ENCODE measurements at regions not wholly inside any gene's neighbourhood (a gene's known extent, or its start where the extent isn't known, plus 50 kb on each side); places are given as distances from the start of the nearest gene placed in this dataset.
"Not testable (repeated sequence)": the region's sequence is repeated elsewhere in the genome, so short reads cannot be mapped to it uniquely, and the experiment has no call there.

DNA sequence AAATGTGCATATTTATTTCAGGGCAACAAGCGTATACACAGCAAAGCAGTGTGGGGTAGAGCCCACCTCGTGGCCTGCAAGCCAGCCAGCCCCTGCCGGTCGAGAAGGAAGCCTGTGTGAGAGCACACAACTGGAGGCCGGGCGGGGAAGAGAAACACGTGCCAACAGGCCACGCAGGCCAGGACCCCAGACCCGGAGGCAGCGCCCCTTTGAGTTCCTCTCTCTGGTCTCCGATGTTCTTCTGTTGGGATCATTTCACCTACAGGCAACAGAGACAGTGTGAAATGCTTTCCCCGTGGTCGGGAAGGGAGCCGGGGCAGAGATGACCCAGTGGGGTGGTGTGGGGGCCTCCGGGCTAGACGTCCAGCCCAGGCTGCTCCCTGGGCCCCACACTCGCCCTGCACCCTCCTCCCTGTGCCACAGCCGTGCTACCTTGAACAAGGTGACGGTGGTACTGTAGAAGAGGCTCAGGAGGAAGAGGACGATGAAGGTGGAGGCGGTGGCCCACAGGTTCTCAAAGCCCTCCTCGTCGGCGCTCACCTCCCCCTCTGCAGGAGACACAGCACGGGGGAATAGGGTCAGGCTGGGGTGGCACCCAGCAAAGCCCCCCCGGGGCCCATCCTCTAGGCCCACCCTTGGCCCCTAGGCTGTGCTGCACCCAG lies 325.5 kb downstream of the TMEM121 start:
- peak; percentile 1 for DNase-seq

DNA sequence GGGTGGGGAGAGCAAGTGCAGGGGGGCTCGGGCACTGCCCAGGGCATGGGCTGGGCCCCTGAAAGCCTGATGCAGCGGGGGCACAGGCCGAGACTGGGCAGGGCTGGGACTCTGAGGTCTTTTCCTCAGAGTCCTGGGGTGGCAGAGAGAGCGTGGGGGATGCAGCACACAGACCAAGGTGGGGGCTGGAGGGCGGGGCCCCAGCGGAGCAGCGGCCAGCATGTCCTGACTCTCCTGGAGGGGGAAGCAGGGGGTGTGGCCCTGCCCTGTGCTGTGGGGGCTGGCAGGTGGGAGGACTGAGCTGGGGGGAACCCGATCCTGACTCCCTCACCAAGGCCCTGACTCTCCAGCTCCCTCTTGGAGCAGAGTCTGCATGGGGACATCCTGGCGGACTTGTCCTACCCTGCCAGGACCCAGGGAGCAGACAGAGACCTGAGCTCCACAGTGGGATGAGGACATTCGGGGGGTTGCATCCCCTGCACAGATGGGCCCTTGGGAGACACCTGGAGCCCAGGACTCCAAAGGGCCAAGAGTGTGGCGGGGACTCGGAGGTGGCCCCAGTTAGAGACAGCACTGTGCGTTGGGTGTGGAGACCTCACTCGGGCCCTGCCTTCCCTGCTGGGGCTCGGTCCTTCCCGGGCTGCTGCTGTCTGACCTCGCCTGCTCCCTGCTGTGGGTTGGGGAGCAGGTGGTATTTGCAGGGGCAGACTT lies 326.1 kb downstream of the TMEM121 start:
- no peak for DNase-seq

DNA sequence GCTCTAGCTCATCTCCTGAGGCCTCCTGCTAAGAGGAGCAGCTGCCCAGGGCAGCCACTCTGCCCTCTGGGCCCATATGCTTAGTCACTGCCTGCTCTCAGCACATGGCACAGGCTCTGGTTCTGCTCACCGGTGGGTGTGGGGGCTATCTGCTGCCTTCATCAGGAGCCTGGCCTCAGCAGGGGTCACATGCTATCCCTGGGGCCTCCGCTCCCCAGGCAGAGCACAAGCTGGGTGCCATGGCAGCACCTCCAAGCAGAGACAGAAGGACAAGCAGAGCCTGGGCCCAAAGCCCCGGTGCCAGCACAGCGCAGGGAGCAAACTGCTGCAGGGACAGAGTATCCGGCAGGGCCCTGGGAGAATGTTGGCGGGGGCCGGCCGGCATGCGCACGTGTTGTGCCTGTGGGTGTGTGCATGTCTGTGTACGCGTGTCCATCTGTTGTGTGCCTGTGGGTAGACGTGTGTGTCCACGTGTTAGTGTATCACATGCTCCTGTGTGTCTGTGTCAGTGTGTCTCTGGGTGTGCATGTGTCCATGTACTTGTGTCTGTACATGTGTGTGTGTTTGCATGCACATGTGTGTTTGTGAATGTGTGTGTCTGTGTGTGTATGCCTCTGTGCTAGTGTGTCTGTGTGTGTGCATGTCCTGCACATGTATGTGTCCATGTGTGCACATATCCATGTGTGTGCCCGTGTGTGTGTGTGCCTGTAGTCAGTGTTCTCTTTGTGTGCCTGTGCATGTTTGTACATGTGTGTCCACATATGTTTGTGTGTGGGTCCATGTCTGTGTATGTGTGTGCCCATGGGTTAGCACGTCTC lies 326.9 kb downstream of the TMEM121 start:
- DNase-seq = no peak

DNA sequence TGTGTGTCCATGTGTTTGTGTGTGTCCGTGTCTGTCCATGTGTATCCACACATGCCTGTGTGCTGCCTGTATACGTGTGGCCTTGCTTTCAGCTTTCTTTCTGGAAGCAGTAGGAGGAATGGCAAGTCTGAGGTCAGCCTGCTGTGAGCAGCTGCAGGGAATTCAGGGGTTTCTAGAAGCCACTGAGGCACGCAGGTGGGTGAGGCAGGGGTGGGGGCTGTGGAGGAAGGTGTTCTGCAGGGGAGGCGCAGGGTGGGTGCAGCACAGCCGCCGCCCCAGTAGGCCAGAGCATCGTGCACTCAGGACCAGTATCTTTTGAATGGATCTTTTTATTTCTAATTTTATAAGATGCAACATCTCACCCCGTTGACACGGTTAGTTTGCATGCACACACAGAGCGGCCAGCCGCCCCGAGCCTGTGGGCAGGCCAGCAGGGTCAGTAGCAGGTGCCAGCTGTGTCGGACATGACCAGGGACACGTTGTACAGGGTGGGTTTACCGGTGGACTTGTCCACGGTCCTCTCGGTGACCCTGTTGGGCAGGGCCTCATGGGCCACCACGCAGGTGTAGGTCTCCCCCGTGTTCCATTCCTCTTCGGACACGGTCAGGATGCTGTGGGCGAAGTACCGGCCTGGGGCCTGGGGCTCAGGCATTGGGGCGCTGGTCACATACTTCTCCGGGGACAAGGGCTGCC lies 327.7 kb downstream of the TMEM121 start:
- no peak for DNase-seq

DNA sequence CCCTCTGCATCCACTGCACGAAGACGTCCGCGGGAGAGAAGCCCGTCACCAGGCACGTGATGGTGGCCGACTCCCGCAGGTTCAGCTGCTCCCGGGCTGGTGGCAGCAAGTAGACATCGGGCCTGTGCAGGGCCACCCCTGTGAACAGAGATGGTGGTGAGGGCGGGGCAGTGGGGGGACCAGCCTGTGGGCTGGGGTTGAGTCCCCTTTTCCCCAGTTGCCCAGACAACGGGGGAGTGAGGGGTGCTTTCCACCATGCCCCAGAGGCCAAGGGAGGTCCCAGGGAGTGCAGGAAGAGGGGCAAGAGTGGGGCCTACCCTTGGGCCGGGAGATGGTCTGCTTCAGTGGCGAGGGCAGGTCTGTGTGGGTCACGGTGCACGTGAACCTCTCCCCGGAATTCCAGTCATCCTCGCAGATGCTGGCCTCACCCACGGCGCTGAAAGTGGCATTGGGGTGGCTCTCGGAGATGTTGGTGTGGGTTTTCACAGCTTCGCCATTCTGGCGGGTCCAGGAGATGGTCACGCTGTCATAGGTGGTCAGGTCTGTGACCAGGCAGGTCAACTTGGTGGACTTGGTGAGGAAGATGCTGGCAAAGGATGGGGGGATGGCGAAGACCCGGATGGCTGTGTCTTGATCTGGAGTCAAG lies 328.3 kb downstream of the TMEM121 start:
- DNase-seq = no peak

DNA sequence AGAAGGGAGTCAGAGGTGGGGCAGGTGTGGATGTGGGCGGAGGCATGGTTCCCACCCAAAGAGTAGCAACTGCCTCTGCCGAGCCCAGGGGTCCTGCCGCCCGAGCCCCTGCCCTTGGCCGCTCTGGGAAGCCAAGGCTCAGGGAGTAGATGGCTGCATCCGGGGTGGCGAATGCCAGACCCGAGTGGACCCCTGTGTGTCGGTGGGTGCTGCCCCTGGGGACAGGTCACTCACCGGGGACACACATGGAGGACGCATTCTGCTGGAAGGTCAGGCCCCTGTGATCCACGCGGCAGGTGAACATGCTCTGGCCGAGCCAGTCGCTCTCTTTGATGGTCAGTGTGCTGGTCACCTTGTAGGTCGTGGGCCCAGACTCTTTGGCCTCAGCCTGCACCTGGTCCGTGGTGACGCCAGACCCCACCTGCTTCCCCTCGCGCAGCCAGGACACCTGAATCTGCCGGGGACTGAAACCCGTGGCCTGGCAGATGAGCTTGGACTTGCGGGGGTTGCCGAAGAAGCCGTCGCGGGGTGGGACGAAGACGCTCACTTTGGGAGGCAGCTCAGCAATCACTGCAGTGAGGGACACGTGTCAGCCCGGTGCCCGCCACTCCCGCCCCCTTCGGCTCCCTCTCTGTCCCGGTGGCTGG lies 329.0 kb downstream of the TMEM121 start:
- DNase-seq = no peak

DNA sequence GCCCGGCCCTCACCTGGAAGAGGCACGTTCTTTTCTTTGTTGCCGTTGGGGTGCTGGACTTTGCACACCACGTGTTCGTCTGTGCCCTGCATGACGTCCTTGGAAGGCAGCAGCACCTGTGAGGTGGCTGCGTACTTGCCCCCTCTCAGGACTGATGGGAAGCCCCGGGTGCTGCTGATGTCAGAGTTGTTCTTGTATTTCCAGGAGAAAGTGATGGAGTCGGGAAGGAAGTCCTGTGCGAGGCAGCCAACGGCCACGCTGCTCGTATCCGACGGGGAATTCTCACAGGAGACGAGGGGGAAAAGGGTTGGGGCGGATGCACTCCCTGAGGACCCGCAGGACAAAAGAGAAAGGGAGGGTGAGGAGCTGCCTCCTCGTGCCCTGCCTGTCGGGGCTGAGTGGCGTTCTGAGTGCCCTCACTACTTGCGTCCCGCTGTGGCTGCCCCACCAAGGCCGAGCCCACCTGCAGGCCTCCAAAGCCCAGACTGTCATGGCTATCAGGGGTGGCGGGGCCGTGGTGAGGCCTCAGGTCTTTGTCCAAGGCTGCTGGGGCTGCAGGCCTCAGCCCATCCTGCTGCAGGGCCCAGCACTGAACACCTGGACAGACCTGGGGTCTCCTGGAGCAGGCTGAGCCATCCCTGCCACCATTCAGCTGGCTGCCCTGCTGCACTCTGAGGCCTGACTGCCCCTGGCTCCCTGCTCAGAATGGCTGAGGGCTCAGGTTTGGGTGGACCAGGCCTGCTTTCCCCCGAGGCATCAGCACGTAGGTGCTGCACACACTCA lies 329.7 kb downstream of the TMEM121 start:
- no peak for DNase-seq

DNA sequence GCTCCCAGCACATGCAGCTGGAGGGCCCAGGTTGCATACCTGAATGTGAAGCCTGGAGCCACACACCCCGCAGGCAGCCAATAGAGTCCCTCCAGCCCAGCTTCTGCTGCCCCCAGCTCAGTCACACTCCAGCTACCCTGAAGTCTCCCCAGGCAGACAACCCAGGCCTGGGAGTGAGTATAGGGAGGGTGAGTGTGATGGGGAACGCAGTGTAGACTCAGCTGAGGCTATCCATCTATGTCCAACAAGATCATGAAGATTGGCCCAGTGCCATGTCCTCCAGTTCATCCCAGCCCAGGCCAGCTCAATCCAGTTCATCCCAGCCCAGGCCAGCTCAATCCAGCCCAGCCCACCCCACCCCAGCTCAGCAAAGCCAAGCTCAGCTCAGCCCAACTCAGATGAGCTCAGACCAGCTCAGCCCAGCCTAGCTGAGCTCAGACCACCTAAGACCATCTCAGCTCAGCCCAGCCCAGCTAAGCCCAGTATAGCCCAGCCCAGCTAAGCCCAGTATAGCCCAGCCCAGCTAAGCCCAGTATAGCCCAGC lies 330.4 kb downstream of the TMEM121 start:
- no peak for DNase-seq

DNA sequence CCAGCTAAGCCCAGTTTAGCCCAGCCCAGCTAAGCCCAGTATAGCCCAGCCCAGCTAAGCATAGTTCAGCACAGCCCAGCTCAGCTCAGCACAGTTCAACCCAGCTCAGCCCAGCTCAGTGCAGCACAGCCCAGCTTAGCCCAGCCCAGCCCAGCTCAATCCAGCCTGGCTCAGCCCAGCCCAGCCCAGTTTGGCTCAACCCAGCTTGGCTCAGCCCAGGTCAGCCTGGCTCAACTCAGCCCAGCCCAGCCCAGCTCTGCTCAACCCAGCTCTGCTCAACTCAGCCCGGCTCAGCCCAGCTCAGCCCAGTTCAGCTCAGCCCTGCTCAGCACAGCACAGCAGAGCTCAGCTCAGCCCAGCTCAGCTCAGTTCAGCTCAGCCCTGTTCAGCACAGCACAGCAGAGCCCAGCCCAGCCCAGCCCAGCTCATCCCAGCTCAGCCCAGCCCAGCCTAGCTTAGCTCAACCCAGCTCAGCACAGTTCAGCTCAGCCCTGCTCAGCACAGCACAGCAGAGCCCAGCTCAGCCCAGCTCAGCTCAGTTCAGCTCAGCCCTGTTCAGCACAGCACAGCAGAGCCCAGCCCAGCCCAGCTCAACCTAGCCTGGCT lies 330.9 kb downstream of the TMEM121 start:
- no peak for DNase-seq

DNA sequence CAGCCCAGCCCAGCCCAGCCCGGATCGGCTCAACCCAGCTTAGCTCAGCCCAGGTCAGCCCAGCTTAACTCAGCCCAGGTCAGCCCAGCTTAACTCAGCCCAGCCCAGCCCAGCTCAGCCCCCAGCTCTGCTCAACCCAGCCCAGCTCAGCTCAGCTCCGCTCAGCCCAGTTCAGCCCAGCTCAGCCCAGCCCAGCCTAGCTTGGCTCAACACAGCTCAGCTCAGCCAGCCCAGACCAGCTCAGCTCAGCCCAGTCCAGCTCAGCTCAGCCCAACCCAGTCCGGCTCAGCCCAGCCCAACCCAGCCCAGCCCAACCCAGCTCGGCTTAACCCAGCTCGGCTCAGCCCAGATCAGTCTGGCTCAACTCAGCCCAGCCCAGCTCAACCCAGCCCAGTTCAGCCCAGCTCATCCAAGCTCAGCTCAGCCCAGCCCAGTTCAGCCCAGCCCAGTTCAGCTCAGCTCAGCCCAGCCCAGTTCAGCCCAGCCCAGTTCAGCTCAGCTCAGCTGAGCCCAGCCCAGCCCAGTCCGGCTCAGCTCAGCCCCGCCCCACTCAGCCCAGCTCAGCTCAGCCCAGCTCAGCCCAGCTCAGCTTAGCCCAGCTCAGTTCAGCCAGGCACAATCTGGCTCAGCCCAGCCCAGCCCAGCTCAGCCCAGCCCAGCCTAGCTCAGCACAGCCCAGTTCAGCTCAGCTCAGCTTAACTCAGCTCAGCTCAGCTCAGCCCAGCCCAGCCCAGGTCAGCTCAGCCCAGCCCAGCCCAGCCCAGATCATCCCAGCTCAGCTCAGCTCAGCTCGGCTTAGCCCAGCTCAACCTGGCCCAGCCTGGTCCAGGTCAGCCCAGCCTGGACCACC lies 331.7 kb downstream of the TMEM121 start:
- peak; percentile 29 for DNase-seq

DNA sequence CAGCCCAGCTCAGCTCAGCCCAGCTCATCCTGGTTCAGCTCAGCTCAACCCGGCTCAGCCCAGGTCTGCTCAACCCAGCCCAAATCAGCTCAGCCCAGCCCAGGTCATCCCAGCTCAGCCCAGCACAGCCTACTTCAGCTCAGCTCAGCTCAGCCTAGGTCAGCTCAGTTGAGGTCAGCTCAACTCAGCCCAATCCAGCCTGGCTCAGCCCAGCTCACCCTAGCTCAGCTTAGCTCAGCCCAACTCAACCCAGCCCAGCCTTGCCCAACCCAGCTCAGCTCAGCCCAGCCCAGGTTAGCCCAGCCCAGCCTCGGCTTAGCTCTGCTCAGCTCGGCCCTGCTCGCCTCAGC lies 332.3 kb downstream of the TMEM121 start:
- no peak for DNase-seq

DNA sequence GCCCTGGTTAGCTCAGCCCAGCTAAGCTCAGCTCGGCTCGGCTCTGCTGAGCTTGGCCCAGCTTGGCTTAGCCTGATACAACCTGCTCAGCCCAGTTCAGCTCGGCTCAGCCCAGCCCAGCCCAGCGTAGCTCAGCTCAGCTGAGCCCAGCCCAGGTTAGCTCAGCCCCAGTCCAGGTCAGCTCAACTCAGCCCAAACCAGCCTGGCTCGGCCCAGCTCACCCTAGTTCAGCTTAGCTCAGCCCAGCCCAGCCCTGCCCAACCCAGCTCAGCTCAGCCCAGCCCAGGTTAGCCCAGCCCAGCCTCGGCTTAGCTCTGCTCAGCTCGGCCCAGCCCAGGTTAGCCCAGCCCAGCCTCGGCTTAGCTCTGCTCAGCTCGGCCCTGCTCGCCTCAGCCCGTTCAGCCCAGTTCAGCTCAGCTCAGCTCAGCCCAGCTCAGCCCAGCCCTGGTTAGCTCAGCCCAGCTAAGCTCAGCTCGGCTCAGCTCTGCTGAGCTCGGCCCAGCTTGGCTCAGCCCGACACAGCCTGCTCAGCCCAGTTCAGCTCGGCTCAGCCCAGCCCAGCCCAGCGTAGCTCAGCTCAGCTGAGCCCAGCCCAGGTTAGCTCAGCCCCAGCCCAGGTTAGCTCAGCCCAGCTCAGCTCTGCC lies 332.8 kb downstream of the TMEM121 start:
- DNase-seq = not testable (repeated sequence)

DNA sequence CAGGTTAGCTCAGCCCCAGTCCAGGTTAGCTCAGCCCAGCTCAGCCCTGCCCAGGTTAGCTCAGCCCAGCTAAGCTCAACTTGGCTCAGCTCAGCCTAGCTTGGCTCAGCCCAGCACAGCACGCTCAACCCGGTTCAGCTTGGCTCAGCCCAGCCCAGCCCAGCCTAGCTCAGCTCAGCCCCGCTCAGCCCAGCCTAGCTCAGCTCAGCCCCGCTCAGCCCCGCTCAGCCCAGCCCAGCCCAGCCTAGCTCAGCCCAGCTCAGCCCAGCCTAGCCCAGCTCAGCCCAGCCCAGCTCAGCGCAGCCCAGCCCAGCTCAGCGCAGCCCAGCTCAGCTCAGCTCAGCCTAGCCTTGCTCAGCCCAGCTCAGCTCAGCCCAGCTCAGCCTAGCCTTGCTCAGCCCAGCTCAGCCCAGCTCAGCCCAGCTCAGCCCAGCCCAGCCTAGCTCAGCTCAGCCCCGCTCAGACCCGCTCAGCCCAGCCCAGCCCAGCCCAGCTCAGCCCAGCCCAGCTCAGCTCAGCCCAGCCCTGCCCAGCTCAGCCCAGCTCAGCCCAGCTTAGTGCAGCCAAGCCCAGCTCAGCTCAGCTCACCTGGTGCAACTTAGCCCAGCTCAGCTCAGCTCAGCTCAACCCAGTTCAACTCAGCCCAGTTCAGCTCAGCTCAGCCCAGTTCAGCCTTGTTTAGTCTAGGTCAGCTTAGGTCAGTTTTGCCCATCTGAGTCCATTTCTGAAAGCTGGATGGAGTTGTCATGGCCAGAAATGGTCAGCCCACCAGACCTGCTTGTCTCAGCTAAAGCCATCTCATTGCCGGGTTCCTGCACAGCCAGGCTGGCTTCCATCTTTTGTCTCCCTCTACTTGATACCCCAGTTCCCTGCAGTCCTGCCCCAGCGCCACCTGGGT lies 333.6 kb downstream of the TMEM121 start:
- DNase-seq = peak; percentile 33

DNA sequence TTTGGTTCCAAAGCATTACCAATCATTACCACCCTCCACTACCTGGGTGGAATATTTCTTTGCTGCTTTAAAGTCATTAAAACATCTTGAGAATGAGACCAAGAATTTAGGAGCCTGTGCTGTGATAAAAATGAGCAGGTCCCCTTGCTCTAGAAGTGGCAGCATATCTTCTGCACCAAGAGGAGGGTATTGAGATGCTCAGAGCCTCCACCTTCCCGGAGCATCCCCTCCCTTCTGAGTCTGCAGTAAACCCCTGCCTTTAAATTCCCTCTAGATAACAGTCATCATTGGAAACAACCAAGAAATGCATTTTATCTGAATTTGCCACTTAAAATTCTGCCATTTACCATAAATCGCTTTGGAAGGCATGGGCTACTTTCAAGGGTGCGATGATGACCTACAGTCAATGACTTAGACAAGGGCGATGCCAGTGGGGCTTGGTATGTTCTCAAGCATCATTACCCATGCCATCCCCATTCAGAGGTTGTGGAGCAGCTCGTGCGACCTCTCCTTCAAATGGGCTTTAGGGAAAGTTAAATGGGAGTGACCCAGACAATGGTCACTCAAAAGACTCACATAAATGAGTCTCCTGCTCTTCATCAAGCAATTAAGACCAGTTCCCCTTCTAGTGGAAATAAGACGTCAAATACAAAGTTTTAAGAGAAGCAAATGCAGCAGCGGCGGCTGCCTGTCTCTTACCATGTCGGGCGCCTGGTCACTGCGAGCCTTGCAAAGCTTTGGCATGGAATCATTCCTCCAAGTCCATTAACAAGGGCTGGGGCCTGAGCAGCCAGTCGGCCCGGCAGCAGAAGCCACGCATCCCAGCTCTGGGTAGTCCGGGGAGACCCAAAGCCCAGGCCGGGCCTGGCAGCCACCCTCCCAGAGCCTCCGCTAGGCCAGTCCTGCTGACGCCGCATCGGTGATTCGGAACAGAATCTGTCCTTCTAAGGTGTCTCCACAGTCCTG lies 334.5 kb downstream of the TMEM121 start:
- DNase-seq = no peak

DNA sequence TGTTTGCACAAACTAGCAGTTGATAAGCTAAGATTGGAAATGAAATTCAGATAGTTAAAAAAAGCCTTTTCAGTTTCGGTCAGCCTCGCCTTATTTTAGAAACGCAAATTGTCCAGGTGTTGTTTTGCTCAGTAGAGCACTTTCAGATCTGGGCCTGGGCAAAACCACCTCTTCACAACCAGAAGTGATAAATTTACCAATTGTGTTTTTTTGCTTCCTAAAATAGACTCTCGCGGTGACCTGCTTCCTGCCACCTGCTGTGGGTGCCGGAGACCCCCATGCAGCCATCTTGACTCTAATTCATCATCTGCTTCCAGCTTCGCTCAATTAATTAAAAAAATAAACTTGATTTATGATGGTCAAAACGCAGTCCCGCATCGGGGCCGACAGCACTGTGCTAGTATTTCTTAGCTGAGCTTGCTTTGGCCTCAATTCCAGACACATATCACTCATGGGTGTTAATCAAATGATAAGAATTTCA lies 335.6 kb downstream of the TMEM121 start:
- DNase-seq = peak; percentile 15

DNA sequence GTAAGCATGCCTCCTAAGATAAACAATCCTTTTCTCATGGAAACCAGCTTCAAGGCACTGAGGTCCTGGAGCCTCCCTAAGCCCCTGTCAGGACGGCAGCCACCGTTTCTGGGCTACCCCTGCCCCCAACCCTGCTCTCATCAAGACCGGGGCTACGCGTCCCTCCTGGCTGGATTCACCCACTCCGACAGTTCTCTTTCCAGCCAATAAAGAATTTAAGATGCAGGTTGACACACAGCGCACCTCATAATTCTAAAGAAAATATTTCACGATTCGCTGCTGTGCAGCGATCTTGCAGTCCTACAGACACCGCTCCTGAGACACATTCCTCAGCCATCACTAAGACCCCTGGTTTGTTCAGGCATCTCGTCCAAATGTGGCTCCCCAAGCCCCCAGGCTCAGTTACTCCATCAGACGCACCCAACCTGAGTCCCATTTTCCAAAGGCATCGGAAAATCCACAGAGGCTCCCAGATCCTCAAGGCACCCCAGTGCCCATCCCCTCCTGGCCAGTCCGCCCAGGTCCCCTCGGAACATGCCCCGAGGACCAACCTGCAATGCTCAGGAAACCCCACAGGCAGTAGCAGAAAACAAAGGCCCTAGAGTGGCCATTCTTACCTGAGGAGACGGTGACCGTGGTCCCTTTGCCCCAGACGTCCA lies 336.3 kb downstream of the TMEM121 start:
- DNase-seq = no peak
